Limb (tissue), 2 donors: ENCODE measurements at regions not wholly inside any gene's neighbourhood (a gene's known extent, or its start where the extent isn't known, plus 50 kb on each side); places are given as distances from the start of the nearest gene placed in this dataset.

ENCODE experiments used
- DNase-seq, 2 donors: peaks; one replicate each; pipeline ENCODE4 v3.0.0-alpha.2; 2016; ENCODE audit errors: extremely low spot score in 2 of 2

- DNase-seq, result no peak
Observed at GRCh38 chr10:31709476-31709875, 219.2 kb downstream of the ARHGAP12 start.

DNA sequence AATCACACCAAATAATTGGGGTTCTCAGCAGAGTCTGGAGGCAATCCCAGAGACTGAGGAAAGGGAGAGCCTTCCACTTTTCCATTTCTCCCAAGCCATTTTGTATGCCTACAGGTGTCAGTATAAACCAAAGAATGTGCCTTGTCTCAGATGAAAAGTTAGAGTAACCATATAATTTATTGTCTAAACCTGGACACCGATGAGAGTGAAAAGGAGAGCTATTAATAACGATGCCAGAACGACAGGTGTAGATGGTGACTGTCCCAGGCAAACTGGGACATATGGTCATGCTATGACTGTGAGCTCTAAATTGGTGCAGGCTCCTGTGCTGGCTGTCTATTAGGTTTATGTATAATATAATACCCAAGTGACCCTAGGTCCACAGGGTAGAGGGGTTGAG lies 219.6 kb downstream of the ARHGAP12 start:
- no peak for DNase-seq

GRCh38 chr10:31708474-31708873 lies 220.2 kb downstream of the ARHGAP12 start:
- no peak for DNase-seq

GRCh38 chr10:31708046-31708445 lies 220.6 kb downstream of the ARHGAP12 start:
- no peak for DNase-seq

- peak; percentile 47 to 71 for DNase-seq
Observed at GRCh38 chr10:31707093-31708039, 221.3 kb downstream of the ARHGAP12 start.

- DNase-seq, result no peak
Observed at GRCh38 chr10:31706464-31707092, 222.1 kb downstream of the ARHGAP12 start.

- no peak for DNase-seq
Observed at GRCh38 chr10:31705136-31705535, 223.5 kb downstream of the ARHGAP12 start.

DNA sequence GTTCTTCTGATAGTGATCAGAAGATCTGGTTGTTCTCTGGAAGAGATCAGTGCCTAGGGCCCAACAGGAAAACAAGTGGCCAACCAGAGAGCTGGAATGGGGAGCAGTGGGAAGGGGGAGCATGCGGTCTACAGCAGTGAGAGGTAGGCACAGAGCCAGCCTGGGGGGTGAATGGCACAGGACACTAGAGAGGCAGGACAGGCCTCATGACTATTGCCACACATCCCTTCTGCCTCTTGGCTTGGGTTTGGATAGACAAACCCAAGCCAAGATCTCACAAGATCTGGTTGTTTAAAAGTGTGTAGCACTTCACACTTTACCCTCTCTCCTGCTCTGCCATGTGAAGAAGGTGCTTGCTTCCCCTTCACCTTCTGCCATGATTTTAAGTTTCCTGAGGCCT lies 224.4 kb downstream of the ARHGAP12 start:
- DNase-seq, result no peak

- no peak for DNase-seq
Observed at GRCh38 chr10:31702954-31703353, 225.7 kb downstream of the ARHGAP12 start.

GRCh38 chr10:31702005-31702404 lies 226.6 kb downstream of the ARHGAP12 start:
- no peak for DNase-seq

- DNase-seq, result no peak
Observed at GRCh38 chr10:31701546-31701945, 227.1 kb downstream of the ARHGAP12 start.

DNA sequence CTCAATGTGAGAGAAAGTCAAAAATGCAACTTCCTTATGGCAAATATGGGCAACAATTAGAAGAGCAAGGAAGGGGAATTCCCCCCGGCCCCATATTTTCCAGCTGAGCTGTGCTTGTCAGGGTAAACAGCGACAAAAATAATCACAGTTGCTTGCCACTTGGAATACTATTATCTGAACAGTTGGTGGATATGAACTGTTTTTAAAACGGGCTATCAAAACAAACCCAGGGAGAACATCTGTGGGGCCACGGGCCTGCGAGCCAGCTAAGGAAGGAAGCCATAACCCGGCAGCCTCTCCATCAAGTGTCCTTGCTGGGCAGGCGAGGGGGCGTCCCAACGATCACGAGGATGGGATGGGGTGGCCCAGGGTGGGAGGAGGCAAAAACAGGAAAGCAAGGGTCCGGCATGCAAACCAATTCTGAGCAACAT lies 228.4 kb downstream of the ARHGAP12 start:
- no peak for DNase-seq

GRCh38 chr10:31698181-31698830 lies 230.3 kb downstream of the ARHGAP12 start:
- no peak for DNase-seq

DNA sequence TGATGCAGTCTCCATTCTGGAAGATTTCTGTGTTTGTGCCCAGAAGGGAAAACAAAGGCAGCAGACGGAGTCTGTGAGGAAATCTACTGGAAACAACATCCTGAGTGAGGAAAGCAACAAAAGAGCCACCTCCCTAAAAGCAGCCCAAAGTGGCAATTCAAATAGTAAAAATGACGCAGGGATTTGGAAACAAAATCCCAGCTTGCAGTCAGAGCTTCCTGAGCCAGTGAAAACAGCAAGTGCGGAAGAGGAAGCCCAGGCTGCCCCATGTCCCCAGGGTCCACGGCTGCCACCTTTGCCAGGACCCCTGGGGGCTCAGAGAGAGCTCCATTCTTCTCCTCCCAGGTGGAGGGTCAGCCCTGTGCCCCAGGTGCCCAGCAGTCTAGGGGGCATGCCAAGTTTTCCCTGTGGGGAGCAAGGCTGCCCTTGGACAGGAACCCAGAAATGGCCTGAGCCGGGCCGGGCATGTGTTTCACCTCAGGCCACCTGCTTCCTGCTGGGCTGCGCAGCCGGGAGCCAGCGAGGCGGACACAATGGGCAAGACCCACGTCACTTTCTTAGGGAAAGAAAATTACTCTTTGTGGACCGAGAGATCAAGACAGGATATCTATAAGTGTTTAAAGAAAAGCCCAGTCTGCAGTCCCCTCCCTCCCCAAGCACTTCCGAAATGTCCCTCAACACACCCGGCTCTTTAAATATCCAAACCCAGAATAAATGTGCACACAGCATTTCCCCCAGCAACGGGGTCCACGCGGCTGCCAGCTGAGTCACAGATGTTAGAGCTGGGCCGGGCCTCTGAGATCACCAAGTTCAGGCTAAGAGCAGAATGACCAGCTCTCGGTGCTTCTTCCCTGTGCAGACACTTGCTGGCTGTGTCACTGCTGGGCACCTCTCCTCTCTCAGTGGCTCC lies 231.1 kb downstream of the ARHGAP12 start:
- peak; percentile 69 to 72 for DNase-seq

DNA sequence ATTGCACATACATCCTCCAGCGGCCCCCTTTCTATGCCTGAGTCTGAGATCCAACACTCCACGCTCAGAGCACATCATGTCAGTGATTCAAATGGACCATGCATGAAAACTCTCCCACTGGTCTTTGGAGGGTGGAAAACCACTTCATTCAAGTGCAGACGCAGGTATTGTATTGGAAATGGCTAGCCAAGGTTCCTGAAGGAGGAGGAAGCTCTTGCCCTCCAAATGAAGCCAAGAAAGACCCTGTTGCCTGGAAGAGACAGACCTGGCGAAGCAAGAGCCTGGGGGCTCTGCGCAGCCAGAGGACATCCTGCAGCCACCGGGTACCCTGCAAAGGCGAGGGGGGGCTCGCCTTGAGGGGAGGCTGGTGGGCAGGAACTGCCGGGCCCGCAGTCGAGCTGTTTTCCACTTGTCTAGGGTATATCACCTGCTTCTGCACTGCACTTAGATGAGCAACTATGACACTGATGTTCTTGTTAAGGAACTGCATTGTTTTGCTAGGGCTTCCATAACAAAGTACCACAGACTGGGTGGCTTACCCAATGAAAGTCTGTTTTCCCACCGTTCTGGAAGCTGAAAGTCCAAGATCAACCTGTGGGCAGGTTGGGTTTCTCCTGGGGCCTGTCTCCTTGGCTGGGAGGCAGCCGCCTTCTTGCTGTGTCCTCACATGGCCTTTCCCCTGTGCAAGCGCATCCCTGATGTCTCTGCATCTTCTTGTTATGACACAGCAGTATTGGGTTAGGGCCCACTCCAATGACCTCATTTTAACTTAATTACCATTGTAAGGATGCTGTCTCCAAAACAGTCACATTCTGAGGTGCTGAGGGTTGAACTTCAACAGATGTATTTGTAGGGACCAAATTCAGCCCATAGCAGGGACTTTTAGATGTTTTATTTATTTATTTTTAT lies 233.4 kb downstream of the ARHGAP12 start:
- DNase-seq, result no peak

- no peak for DNase-seq
Observed at GRCh38 chr10:31694126-31694685, 234.4 kb downstream of the ARHGAP12 start.

- DNase-seq, result no peak
Observed at GRCh38 chr10:31693491-31693890, 235.1 kb downstream of the ARHGAP12 start.

DNA sequence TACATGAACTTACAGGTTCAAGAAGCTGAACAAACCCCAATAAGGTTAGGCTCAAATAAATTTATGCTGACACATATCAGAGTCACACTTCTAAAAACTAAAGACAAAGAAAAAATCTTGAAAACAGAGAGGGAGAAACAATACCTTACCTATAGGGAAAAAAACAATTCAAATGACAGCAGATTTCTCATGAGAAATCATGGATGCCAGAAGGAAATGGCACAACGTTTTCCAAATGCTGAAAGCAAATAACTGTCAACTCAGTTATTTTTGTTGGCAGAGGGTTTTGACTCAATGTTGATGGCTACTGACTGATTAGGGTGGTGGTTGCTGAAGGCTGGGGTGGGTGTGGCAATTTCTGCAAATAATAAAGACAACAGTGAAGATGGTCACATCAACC lies 239.4 kb downstream of the ARHGAP12 start:
- DNase-seq, result no peak

DNA sequence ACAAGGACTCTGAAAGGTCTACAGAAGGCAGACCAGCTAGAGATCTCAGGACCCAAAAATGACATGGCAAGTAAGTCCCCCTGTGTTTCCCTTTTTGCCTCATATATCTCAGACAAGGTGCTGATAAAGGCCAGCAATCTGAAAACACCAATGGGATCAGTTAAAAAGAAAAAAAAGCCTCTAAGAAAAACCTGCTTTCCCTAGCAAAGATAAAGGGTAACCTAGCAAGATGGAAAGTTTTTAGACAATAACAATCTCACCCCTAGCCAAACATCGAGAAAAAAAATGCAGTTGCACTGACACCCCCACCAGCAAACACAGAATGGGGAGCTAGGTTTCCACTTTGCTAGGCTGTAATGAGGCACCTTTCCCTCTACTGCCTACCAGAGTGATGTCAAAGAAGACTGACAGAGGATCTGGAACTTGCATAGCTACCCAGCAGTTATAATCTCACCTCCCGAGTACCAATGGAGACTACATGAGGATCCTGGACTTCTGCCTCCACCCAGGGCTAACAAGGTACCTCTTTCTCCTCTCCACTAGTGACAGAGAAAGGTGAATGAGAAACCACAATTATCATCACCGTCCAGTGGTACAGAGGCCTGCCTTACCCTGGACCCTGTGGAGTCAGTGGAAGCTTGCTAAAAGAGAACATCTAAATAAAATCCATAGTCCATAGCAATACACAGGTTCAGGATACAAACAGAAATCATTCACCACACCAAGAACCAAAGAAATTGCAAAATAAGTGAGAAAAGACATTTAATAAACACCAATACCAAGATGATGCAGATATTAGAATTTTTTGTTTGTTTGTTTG lies 240.8 kb downstream of the ARHGAP12 start:
- no peak for DNase-seq
